ENCODE measurements at regions not wholly inside any gene's neighbourhood (a gene's known extent, or its start where the extent isn't known, plus 50 kb on each side); places are given as distances from the start of the nearest gene placed in this dataset.

GRCh38 chr3:88947013-88947412 is 160.4 kb upstream of the EPHA3 start:
- Histone ChIP-seq H3K4me3 (ENCODE audit: low read depth, low read length, poor library complexity, severe bottlenecking) (no peak overlapping the region), H3K79me2 (ENCODE audit: insufficient read depth, low read length) (no peaks in the 10 kb centered on the region), H3F3A (ENCODE audit: insufficient read depth, low read length) (no peaks in the 10 kb centered on the region), H3K9ac (ENCODE audit: low read length) (no peak overlapping the region), H3K36me3 (ENCODE audit: insufficient read depth, low read length) (no peaks in the 10 kb centered on the region), H3K4me1 (ENCODE audit: insufficient read depth, low read length, severe bottlenecking) (no peaks in the 10 kb centered on the region), H3K27ac (ENCODE audit: low read depth, low read length, poor library complexity, severe bottlenecking) (no peak overlapping the region), H3K9me2 (ENCODE audit: low read depth, low read length) (no peaks in the 10 kb centered on the region), H3K4me2 (ENCODE audit: low read length) (no peak overlapping the region), H3K9me3 (ENCODE audit: low read length) (no peaks in the 10 kb centered on the region), H4K20me1 (ENCODE audit: insufficient read depth, low read length) (no peaks in the 10 kb centered on the region), H2AFZ (ENCODE audit: low read length) (no peak overlapping the region), H3K27me3 (ENCODE audit: insufficient read depth, low read length) (no peaks in the 10 kb centered on the region)
- TF ChIP-seq CTCF (IDR thresholded peaks at IDR 0.05; ENCODE audit: low read length) (no peak), EZH2 (IDR thresholded peaks at IDR 0.05; ENCODE audit: borderline replicate concordance, low read length) (no peak)

- H3K79me2 ChIP-seq (ENCODE audit: insufficient read depth, low read length), result no peaks in the 10 kb centered on the region
- H3K4me3 ChIP-seq (ENCODE audit: low read depth, low read length, poor library complexity, severe bottlenecking), result no peak overlapping the region
- no peaks in the 10 kb centered on the region for H3K4me1 ChIP-seq (ENCODE audit: insufficient read depth, low read length, severe bottlenecking)
- no peak overlapping the region for H3K9ac ChIP-seq (ENCODE audit: low read length)
- no peak for TF ChIP-seq EZH2 (IDR thresholded peaks at IDR 0.05; ENCODE audit: borderline replicate concordance, low read length)
- no peak for TF ChIP-seq CTCF (IDR thresholded peaks at IDR 0.05; ENCODE audit: low read length)
- no peak overlapping the region for H3K27ac ChIP-seq (ENCODE audit: low read depth, low read length, poor library complexity, severe bottlenecking)
- no peak overlapping the region for H3K4me2 ChIP-seq (ENCODE audit: low read length)
- no peaks in the 10 kb centered on the region for H3K9me3 ChIP-seq (ENCODE audit: low read length)
- no peaks in the 10 kb centered on the region for H4K20me1 ChIP-seq (ENCODE audit: insufficient read depth, low read length)
- no peaks in the 10 kb centered on the region for H3K9me2 ChIP-seq (ENCODE audit: low read depth, low read length)
- H3K36me3 ChIP-seq (ENCODE audit: insufficient read depth, low read length), result no peaks in the 10 kb centered on the region
- H3F3A ChIP-seq (ENCODE audit: insufficient read depth, low read length), result no peaks in the 10 kb centered on the region
- H3K27me3 ChIP-seq (ENCODE audit: insufficient read depth, low read length), result no peaks in the 10 kb centered on the region
- H2AFZ ChIP-seq (ENCODE audit: low read length), result no peak overlapping the region
These were observed 152.6 kb upstream of the EPHA3 start for GRCh38 chr3:88954853-88955252.

GRCh38 chr3:88955274-88955673 is 152.1 kb upstream of the EPHA3 start:
- H4K20me1 ChIP-seq (ENCODE audit: insufficient read depth, low read length), result no peaks in the 10 kb centered on the region
- no peak overlapping the region for H3K4me3 ChIP-seq (ENCODE audit: low read depth, low read length, poor library complexity, severe bottlenecking)
- H3K27ac ChIP-seq (ENCODE audit: low read depth, low read length, poor library complexity, severe bottlenecking), result no peak overlapping the region
- H3K9ac ChIP-seq (ENCODE audit: low read length), result no peak overlapping the region
- H3K4me1 ChIP-seq (ENCODE audit: insufficient read depth, low read length, severe bottlenecking), result no peaks in the 10 kb centered on the region
- no peaks in the 10 kb centered on the region for H3F3A ChIP-seq (ENCODE audit: insufficient read depth, low read length)
- no peak overlapping the region for H2AFZ ChIP-seq (ENCODE audit: low read length)
- TF ChIP-seq CTCF (IDR thresholded peaks at IDR 0.05; ENCODE audit: low read length) (no peak), EZH2 (IDR thresholded peaks at IDR 0.05; ENCODE audit: borderline replicate concordance, low read length) (no peak)
- H3K9me2 ChIP-seq (ENCODE audit: low read depth, low read length), result no peaks in the 10 kb centered on the region
- no peaks in the 10 kb centered on the region for H3K36me3 ChIP-seq (ENCODE audit: insufficient read depth, low read length)
- H3K4me2 ChIP-seq (ENCODE audit: low read length), result no peak overlapping the region
- no peaks in the 10 kb centered on the region for H3K79me2 ChIP-seq (ENCODE audit: insufficient read depth, low read length)
- H3K9me3 ChIP-seq (ENCODE audit: low read length), result no peaks in the 10 kb centered on the region
- H3K27me3 ChIP-seq (ENCODE audit: insufficient read depth, low read length), result no peaks in the 10 kb centered on the region

All from OCI-LY1 (cell line).